Activated B cell treated with CpG ODN at 0.5 μM for 24 hours (primary cell): ENCODE measurements at regions not wholly inside any gene's neighbourhood (a gene's known extent, or its start where the extent isn't known, plus 50 kb on each side); places are given as distances from the start of the nearest gene placed in this dataset.

Source experiments
- ATAC-seq: fragments of 200-7000 bp; cut with Tn5 transposase; one replicate; pipeline ENCODE4 v1.10.0; 2021; ENCODE audit warnings: low read depth, mild to moderate bottlenecking, moderate library complexity
- CTCF ChIA-PET: fragments of 350-600 bp; sonication (Branson Sonifier 250); formaldehyde crosslinking; loops from one replicate; lab custom pipeline; 2021; ENCODE audit warnings: antibody characterized with exemption; lab: Charles Lee
- POLR2A ChIA-PET: fragments of 350-600 bp; sonication (Branson Sonifier 250); formaldehyde crosslinking; loops from one replicate; lab custom pipeline; 2021; ENCODE audit warnings: antibody characterized with exemption; lab: Charles Lee
- DNase-seq: peaks from one replicate; pipeline ENCODE4 v3.0.0; 2022
- H3K27ac Mint-ChIP-seq: one replicate; pipeline ENCODE4 v1.8.0; 2020; ENCODE audit warnings: mixed read lengths
- H3K27me3 Mint-ChIP-seq: one replicate; pipeline ENCODE4 v1.8.0; 2021; ENCODE audit warnings: mixed read lengths
- H3K36me3 Mint-ChIP-seq: one replicate; pipeline ENCODE4 v1.8.0; 2021; ENCODE audit warnings: low read depth, mixed read lengths
- H3K4me1 Mint-ChIP-seq: one replicate; pipeline ENCODE4 v1.8.0; 2021; ENCODE audit warnings: mixed read lengths
- H3K4me3 Mint-ChIP-seq: one replicate; pipeline ENCODE4 v1.8.0; 2020; ENCODE audit warnings: mild to moderate bottlenecking, mixed read lengths
- H3K9me3 Mint-ChIP-seq: one replicate; pipeline ENCODE4 v1.8.0; 2020; ENCODE audit warnings: mixed read lengths
- CTCF ChIP-seq: fragments of 200-600 bp; IDR thresholded peaks from one replicate; pipeline ENCODE4 v1.8.0; 2022; ENCODE audit warnings: antibody characterized with exemption, mild to moderate bottlenecking
- intact Hi-C: fragments of 100-400 bp; cut with micrococcal nuclease; formaldehyde crosslinking; loops from one replicate; pipeline ENCODE4 v1.15.1; 2024

GRCh38 chr3:43190670-43191069 is 84.8 kb upstream of the POMGNT2 start:
- DNase-seq (no peak), ATAC-seq (no peak)
- Mint-ChIP-seq H3K36me3 (no peaks in the 10 kb centered on the region), H3K4me1 (no peaks in the 10 kb centered on the region), H3K27me3 (peaks cover 22% of the 10 kb centered on the region), H3K4me3 (no peak overlapping the region), H3K9me3 (no peaks in the 10 kb centered on the region), H3K27ac (no peak overlapping the region)
- POLR2A ChIA-PET: no interaction called here
- intact Hi-C loops: no loop called here
- TF ChIP-seq CTCF: no peak
- CTCF ChIA-PET: no interaction called here

GRCh38 chr3:43187836-43188479 is 82.1 kb upstream of the POMGNT2 start:
- ATAC-seq: no peak
- H3K27me3 Mint-ChIP-seq: peaks cover 20% of the 10 kb centered on the region
- no peaks in the 10 kb centered on the region for H3K4me1 Mint-ChIP-seq
- CTCF ChIA-PET: no interaction called here
- DNase-seq: no peak
- no peaks in the 10 kb centered on the region for H3K36me3 Mint-ChIP-seq
- POLR2A ChIA-PET: no interaction called here
- no peak overlapping the region for H3K27ac Mint-ChIP-seq
- no peak for TF ChIP-seq CTCF
- H3K9me3 Mint-ChIP-seq: no peaks in the 10 kb centered on the region
- H3K4me3 Mint-ChIP-seq: no peak overlapping the region
- intact Hi-C loops: no loop called here

GRCh38 chr3:43185983-43186314 is 80.1 kb upstream of the POMGNT2 start:
- H3K4me3 Mint-ChIP-seq: no peak overlapping the region
- CTCF ChIA-PET: no interaction called here
- POLR2A ChIA-PET: no interaction called here
- no peaks in the 10 kb centered on the region for H3K36me3 Mint-ChIP-seq
- ATAC-seq: no peak
- intact Hi-C loops: no loop called here
- H3K27ac Mint-ChIP-seq: no peak overlapping the region
- peaks cover 14% of the 10 kb centered on the region for H3K27me3 Mint-ChIP-seq
- TF ChIP-seq CTCF: no peak
- H3K9me3 Mint-ChIP-seq: no peaks in the 10 kb centered on the region
- peaks cover 10% of the 10 kb centered on the region for H3K4me1 Mint-ChIP-seq
- DNase-seq: no peak

- intact Hi-C loops: no loop called here
- Mint-ChIP-seq H3K4me3 (no peak overlapping the region), H3K27ac (no peak overlapping the region), H3K27me3 (peaks cover 10% of the 10 kb centered on the region), H3K36me3 (no peaks in the 10 kb centered on the region), H3K9me3 (no peaks in the 10 kb centered on the region), H3K4me1 (peaks cover 15% of the 10 kb centered on the region)
- no peak for TF ChIP-seq CTCF
- POLR2A ChIA-PET: no interaction called here
- DNase-seq (no peak), ATAC-seq (no peak)
- CTCF ChIA-PET: no interaction called here
Measured at GRCh38 chr3:43185274-43185982, 79.5 kb upstream of the POMGNT2 start.

- intact Hi-C loops: no loop called here
- H3K27ac Mint-ChIP-seq: no peak overlapping the region
- peaks cover 5% of the 10 kb centered on the region for H3K27me3 Mint-ChIP-seq
- no peaks in the 10 kb centered on the region for H3K9me3 Mint-ChIP-seq
- POLR2A ChIA-PET: no interaction called here
- CTCF ChIA-PET: no interaction called here
- no peak overlapping the region for H3K4me3 Mint-ChIP-seq
- peaks cover 35% of the 10 kb centered on the region for H3K4me1 Mint-ChIP-seq
- ATAC-seq (no peak), DNase-seq (no peak)
- H3K36me3 Mint-ChIP-seq: no peaks in the 10 kb centered on the region
- TF ChIP-seq CTCF: no peak
Measured at GRCh38 chr3:43183456-43183855, 77.6 kb upstream of the POMGNT2 start.
